ENCODE measurements at regions not wholly inside any gene's neighbourhood (a gene's known extent, or its start where the extent isn't known, plus 50 kb on each side); places are given as distances from the start of the nearest gene placed in this dataset.

DNA sequence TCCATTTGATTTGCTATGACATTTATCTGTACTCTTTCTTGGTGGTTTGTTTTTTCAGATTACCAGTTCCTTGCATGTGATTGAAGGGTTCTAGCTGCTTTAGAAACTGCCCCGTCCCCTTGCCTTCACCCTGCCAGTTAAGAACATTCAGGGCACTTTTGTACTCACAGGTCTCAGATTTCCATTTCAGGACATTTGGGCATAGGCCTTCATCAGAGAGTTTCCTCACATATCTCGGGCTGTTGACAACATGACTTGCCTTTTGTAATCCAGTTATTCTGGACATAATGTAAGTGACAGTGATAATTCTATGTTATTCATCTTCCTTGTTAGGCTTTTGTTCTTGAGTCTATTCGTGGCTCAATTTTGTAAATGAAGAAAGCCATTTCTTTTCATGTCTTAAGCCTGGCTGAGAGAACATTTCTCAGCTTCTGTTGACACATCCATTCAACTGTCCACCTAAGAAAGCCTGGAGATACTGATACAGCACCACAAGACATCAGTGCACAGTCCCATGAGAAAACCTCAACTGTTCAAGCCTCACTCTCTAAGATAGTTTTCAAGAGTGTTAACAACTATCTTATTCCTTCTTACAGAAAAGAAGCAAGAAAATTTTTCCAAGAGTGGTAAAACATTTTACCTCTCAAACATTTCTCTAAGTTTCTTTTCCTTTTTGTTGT lies 209.3 kb upstream of the SGK1 start:
- TF ChIP-seq, protein P1, sequence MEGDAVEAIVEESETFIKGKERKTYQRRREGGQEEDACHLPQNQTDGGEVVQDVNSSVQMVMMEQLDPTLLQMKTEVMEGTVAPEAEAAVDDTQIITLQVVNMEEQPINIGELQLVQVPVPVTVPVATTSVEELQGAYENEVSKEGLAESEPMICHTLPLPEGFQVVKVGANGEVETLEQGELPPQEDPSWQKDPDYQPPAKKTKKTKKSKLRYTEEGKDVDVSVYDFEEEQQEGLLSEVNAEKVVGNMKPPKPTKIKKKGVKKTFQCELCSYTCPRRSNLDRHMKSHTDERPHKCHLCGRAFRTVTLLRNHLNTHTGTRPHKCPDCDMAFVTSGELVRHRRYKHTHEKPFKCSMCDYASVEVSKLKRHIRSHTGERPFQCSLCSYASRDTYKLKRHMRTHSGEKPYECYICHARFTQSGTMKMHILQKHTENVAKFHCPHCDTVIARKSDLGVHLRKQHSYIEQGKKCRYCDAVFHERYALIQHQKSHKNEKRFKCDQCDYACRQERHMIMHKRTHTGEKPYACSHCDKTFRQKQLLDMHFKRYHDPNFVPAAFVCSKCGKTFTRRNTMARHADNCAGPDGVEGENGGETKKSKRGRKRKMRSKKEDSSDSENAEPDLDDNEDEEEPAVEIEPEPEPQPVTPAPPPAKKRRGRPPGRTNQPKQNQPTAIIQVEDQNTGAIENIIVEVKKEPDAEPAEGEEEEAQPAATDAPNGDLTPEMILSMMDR (IDR thresholded peaks at IDR 0.05): no peak
- no peak for TF ChIP-seq POLR2A (IDR thresholded peaks at IDR 0.05)

Measured in right lobe of liver (tissue), 4 donors.